ENCODE measurements at regions not wholly inside any gene's neighbourhood (a gene's known extent, or its start where the extent isn't known, plus 50 kb on each side); places are given as distances from the start of the nearest gene placed in this dataset.

GRCh38 chr13:85666356-85666755 is 132.9 kb downstream of the SLITRK6 start:
- ATAC-seq (no peak), DNase-seq (ENCODE audit: low spot score) (no peak)

GRCh38 chr13:85665286-85665685 is 133.9 kb downstream of the SLITRK6 start:
- DNase-seq (ENCODE audit: low spot score) = no peak
- ATAC-seq = no peak

- no peak for ATAC-seq
- DNase-seq (ENCODE audit: low spot score) = no peak
Measured at GRCh38 chr13:85663856-85664255, 135.4 kb downstream of the SLITRK6 start.

GRCh38 chr13:85662186-85662585 is 137.0 kb downstream of the SLITRK6 start:
- ATAC-seq (no peak), DNase-seq (ENCODE audit: low spot score) (no peak)

- DNase-seq (ENCODE audit: low spot score) = no peak
- ATAC-seq = no peak
Measured at GRCh38 chr13:85661675-85662074, 137.5 kb downstream of the SLITRK6 start.

GRCh38 chr13:85659493-85659892 is 139.7 kb downstream of the SLITRK6 start:
- ATAC-seq = no peak
- DNase-seq (ENCODE audit: low spot score) = no peak

- ATAC-seq = no peak
- DNase-seq (ENCODE audit: low spot score) = no peak
Measured at GRCh38 chr13:85657942-85658341, 141.3 kb downstream of the SLITRK6 start.

- ATAC-seq = no peak
- no peak for DNase-seq (ENCODE audit: low spot score)
Measured at GRCh38 chr13:85655040-85655439, 144.2 kb downstream of the SLITRK6 start.

GRCh38 chr13:85654227-85654626 is 145.0 kb downstream of the SLITRK6 start:
- no peak for ATAC-seq
- DNase-seq (ENCODE audit: low spot score) = no peak

GRCh38 chr13:85653681-85654080 is 145.5 kb downstream of the SLITRK6 start:
- DNase-seq (ENCODE audit: low spot score) = no peak
- no peak for ATAC-seq

GRCh38 chr13:85652491-85652890 is 146.7 kb downstream of the SLITRK6 start:
- no peak for ATAC-seq
- no peak for DNase-seq (ENCODE audit: low spot score)

- ATAC-seq (no peak), DNase-seq (ENCODE audit: low spot score) (no peak)
Measured at GRCh38 chr13:85651440-85651839, 147.8 kb downstream of the SLITRK6 start.

GRCh38 chr13:85650613-85651012 is 148.6 kb downstream of the SLITRK6 start:
- DNase-seq (ENCODE audit: low spot score) = no peak
- no peak for ATAC-seq

GRCh38 chr13:85640727-85641126 is 158.5 kb downstream of the SLITRK6 start:
- no peak for ATAC-seq
- no peak for DNase-seq (ENCODE audit: low spot score)

- no peak for ATAC-seq
- no peak for DNase-seq (ENCODE audit: low spot score)
Measured at GRCh38 chr13:85638815-85639393, 160.3 kb downstream of the SLITRK6 start.

- DNase-seq (ENCODE audit: low spot score) = no peak
- no peak for ATAC-seq
Measured at GRCh38 chr13:85638265-85638664, 161.0 kb downstream of the SLITRK6 start.

GRCh38 chr13:85632526-85633195 is 166.6 kb downstream of the SLITRK6 start:
- ATAC-seq = no peak
- no peak for DNase-seq (ENCODE audit: low spot score)

- ATAC-seq = no peak
- no peak for DNase-seq (ENCODE audit: low spot score)
Measured at GRCh38 chr13:85631801-85632200, 167.4 kb downstream of the SLITRK6 start.

- DNase-seq (ENCODE audit: low spot score) (no peak), ATAC-seq (no peak)
Measured at GRCh38 chr13:85626603-85627002, 172.6 kb downstream of the SLITRK6 start.

GRCh38 chr13:85619321-85619720 is 179.9 kb downstream of the SLITRK6 start:
- ATAC-seq = no peak
- DNase-seq (ENCODE audit: low spot score) = no peak

GRCh38 chr13:85618521-85618920 is 180.7 kb downstream of the SLITRK6 start:
- DNase-seq (ENCODE audit: low spot score) (no peak), ATAC-seq (no peak)

- DNase-seq (ENCODE audit: low spot score) = no peak
- no peak for ATAC-seq
Measured at GRCh38 chr13:85616275-85616674, 182.9 kb downstream of the SLITRK6 start.

GRCh38 chr13:85615031-85615430 is 184.2 kb downstream of the SLITRK6 start:
- ATAC-seq = no peak
- DNase-seq (ENCODE audit: low spot score) = no peak
